Amniotic epithelial cell (primary cell): ENCODE measurements at regions not wholly inside any gene's neighbourhood (a gene's known extent, or its start where the extent isn't known, plus 50 kb on each side); places are given as distances from the start of the nearest gene placed in this dataset.
"Not testable (repeated sequence)": the region's sequence is repeated elsewhere in the genome, so short reads cannot be mapped to it uniquely, and the experiment has no call there.

Experiments used
- DNase-seq: peaks from one replicate; pipeline ENCODE4 v3.0.0-alpha.2; 2010; ENCODE audit warnings: low read depth

DNA sequence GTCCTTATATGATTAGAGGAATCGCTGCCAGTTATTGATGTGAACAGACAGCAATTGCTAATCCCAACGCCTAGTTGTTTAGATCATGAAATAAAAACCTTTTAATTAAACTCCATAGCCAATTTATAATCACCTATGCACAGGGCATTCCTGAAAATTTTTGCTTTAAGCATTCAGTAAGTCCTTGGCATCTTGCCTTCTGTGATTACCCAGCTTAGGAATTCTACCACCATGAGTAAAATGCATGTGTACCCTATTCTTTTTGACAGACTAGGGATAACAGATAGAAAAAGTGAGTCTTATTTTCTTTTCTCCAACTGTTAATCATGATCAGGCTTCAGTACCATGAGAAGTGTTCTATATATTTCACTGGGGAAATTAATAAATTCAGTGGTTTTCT is 995.3 kb upstream of the GRIA3 start:
- DNase-seq = no peak

DNA sequence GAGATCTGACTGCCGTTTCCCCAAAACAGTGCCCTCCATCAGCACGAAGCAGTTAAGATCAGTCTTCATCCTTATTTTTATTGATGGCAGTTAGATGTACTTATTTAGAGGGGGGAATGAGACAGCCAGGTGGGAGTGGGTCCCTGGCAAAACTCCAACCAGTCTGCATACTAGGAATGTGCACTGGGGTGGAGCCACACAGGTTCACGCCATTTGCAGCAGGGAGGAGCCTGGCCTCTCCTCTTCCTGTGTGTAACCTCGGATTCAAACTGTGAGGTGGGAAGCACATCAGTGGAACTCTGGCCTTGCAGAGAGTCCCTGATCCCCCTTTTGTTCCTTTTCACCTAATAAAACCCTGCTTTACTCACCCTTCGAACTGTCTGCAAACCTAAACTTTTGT is 987.7 kb upstream of the GRIA3 start:
- no peak for DNase-seq

DNA sequence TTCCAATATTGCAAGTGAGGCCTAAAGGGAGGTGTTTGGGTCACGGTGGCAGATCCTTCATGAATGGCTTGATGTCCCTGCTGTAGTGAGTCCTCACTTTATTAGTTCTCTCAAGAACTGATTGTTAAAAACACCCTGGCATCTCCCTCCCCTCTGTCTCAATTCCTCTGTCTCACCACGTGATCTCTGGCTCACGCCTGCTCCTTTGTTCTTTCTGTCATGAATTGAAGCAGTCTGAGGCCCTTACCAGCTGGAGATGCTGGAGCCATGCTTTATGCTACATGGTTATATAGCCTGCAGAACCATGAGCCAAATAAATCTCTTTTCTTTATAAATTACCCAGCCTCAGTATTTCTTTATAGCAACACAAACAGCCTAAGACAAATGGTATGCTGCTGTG is 980.7 kb upstream of the GRIA3 start:
- DNase-seq = no peak

DNA sequence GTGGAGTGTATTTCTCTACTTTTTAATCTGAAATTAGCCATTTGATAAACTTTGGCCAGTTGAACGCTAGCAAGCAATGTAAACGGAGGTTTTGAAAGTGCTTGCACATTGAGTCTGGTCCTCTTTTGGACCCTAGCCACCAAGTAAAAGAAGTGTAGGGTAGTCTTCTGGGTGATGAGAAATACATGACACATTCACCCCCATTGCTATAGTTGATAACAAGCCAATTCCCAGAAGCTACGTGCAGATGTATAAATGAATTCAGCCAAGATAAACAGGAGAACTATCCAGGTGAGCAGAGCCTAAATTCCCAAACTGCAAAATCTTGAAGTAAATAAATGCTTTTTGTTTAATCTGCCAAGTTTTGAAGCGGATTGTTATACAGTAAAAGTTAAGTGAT is 965.4 kb upstream of the GRIA3 start:
- DNase-seq = no peak

DNA sequence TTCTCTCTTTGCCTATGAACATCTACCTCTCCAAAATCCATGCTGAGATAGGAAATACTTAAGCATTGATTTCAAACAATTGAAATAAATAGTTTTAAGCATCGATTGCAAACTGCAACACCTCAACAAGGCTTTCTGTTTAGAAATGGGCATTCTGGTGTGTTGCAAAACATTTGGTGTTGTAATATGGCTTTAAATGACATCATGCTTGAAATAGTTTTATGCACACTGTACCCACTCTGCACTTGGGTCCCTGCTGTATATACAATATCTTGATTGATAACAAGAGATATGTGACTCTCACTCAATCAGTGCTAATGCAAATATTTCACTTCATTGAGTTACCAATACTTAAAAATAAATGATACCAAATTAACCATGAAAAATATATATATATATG is 964.9 kb upstream of the GRIA3 start:
- no peak for DNase-seq

DNA sequence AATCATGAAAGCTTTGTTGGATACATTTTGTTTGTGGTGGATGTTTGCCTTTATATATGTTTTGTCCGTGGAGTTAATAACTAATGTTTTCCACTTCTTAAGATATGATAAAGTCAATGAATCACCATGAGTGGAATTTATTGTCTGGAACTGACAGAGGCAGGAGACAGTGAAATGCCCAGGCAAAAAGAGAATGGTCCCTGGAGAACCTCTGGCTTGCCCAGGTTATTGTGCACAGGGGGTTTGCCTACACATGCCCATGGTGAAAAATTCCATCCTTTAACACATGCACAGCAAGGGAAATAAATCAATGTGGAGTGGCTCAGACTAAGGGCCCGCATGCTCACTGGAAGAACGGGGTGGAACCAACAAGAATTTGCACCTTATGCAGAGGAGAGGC is 964.3 kb upstream of the GRIA3 start:
- no peak for DNase-seq

DNA sequence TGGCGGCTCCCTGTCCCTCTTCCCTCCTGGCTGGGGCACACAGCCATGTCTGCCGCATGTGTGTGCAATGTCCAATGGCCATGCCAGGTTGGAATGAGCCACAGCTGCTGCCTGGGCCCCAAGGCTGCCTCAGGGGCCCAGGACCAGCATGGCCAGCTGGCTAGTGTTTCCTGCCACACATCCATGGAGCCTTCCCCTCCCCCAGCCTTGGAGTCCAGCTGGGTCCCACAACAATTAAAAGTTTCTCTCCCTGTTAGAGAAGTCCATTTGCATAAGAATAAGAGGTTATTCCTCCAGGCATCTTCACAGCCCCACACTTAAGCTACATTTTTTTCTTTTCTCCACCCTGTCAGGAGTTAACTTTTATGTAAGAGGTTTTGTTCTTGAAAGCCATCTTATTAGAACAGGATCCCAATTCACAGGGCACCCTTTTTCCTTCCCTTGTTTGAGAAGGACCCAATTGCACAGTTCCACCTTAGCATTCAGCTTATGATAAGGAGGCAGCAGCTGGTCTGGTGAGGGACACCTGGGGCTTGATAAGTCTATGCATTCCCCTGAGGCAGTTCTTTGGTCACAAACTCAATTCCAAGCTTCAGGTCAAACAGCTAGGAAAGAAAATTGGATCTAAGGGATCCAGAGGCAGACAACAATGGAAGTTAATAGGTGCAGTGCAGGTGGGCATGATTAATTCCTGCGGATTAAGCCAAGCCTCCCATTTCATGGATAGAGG is 963.3 kb upstream of the GRIA3 start:
- no peak for DNase-seq

DNA sequence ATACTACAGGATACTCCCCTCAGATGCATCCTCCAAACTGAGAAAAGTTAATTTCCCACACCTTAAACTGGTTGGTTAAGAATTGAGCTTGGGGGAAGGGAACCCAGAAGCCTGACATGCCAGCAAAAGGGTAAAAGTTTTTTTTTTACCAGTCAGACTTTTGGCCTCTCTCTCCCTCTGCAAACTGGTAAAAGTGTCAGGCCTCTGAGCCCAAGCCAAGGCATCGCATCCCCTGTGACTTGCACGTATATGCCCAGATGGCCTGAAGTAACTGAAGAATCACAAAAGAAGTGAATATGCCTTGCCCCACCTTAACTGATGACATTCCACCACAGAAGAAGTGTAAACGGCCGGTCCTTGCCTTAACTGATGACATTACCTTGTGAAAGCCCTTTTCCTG is 962.3 kb upstream of the GRIA3 start:
- not testable (repeated sequence) for DNase-seq

DNA sequence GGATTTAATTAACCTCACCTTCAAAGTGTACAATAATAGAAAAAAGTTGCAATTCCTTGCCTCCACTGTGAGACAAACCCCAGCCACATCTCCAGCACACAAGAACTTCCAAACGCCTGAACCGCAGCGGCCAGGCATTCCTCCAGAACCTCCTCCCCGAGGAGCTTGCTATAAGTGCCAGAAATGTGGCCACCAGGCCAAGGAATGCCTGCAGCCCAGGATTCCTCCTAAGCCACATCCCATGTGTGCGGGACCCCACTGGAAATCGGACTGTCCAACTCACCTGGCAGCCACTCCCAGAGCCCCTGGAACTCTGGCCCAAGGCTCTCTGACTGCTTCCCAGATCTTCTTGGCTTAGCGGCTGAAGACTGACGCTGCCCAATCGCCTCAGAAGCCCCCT is 959.9 kb upstream of the GRIA3 start:
- not testable (repeated sequence) for DNase-seq

DNA sequence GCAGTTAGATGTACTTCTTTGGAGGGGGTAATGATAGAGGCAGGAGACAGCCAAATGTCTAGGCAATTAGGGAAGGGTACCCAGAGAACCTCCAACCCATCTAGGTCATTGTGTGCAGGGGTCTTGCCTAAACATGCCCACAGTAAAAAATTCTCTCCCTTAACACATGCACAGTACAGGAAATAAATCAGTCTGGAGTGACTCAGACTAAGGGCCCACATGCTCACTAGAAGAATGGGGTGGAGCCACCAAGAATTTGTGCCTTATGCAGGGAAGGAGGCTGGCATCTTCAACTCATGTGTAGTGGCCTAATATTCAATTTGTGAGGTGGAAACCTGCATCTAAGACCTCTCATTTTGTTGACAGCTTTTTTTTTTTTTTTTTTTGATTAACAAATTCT is 945.3 kb upstream of the GRIA3 start:
- no peak for DNase-seq

DNA sequence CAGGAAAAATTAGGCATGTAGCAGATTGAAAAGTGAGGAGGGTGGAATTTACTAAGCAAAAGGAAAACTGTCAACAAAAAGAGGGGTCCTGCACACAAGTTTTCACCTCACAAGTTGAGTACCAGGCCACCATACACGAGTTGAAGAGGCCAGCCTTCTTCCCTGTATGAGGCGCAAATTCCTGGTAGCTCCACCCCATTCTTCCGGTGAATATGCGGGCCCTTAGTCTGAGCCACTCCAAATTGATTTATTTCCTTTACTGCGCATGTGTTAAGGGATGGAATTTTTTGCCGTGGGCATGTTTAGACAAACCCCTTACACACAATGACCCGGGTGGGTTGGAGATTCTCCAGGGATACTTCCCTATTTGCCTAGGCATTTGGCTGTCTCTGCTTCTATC is 942.1 kb upstream of the GRIA3 start:
- no peak for DNase-seq

DNA sequence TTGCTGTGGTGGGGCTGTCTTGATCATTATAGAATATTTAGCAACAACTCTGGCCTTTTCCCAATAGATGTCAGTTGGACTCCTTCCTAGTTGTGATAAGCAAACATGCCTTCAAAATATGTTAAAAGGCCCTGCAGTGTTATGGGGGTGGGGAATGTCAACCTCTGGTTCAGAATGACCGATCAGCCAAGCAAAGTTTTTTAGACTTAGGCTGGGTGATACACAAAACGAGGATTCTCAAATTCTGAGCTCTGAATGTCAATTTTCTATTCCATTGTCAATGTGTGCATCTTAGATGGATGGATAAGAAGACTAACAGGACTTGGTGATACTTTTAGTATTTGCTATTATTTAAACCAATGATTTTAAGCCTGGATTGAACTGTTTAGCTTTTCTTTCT is 940.0 kb upstream of the GRIA3 start:
- DNase-seq = no peak

DNA sequence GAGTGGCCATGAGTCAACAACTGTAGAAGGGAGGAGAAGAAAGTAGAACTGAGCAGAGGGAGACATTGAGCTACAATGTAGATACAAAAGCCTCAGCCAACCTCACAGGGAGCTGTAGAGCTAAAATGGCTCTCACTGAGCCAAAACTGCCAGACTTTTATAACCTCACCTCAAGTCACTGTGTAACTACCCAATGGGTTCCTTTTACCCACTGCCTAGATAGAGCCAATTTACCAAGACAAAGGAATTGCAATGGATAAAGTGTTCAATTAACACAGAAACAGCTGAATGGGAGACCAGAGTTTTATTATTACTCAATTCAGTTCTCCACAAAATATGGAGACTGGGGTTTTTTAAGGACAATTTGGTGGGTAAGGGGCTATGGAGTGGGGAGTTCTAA is 938.9 kb upstream of the GRIA3 start:
- no peak for DNase-seq

DNA sequence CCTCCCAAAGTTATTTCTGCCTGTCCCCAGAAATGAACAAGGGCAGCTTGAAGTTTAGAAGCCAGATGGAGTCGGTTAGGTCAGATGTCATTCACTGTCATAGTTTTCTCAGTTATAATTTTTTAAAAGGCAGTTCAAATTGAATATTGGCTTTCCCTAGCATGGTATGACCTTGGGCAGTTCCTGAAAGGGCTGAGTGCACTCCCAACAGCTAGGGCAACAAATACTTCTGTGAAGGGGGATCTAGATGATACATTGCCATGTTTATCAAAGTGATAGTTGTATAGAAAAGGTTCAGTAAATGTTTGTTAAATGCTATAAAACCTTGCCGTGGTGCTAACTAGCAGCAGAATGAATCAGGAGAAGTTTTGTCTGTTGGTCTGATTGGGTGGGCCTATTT is 938.1 kb upstream of the GRIA3 start:
- no peak for DNase-seq

DNA sequence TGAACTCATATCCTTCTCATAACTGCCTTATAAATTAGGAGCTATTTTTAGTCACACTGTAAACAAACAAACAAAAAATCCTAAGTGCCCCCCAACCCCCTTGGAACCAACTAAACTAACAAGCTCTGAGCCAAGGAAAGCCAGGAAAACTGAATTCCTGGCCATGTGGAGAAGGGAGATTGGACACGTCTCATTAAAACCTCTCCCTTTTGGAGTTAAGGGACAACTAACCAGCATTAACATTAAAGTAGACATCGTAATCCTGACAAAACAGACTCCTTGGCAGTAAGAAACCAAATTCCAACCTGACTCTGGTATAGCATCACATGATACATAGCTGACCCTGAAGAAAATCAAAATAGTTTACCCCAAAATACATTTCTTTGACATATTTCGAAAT is 937.1 kb upstream of the GRIA3 start:
- no peak for DNase-seq

DNA sequence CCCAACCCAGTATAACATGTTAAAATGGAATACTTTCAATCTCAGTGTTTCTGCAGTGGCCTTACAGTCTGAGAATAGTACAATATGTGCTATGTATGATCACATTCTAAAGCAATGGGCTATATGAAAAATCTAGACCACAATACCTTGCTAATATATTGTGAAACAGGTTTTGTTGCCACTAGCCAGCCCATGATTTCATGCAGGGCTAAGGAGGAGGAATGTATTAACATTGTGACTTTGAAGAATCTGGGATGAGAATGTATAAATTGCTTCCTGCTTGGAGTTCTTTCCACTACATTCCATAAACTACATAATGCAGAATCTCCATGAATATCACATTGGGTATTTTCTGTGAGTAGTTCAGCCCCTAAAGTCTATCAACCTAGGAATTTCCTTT is 935.4 kb upstream of the GRIA3 start:
- DNase-seq = no peak

DNA sequence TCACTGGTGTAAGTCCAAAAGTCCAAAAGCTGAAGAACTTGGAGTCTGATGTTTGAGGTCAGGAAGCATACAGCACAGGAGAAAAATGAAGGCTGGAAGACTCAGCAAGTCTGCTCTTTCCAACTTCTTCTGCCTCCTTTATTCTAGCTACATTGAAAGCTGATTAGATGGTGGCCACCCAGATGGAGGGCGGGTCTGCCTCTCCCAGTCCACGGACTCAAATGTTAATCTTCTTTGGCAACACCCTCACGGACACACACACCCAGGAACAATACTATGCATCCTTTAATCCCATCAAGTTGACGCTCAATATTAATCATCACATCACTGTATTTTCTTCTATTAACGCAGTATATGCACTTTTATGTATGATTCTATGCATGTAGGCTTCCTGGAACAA is 931.6 kb upstream of the GRIA3 start:
- DNase-seq = no peak

DNA sequence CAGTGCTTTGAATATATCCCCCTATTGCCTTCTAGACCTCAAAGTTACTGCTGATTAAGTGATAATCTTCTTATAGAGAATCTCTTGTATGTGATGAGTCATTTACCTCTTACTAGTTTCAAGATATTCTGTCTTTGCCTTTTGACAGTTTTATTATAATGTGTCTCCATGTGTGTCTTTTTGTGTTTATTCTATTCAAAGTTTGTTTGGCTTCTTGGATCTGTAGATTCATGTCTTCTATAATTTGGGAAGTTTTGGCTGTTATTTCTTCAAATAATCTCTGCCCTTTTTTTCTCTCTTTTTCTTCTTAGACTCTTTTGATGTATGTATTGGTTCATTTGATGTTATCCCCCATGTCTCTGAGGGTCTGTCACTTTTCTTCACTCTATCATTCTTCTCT is 915.7 kb upstream of the GRIA3 start:
- DNase-seq = no peak

DNA sequence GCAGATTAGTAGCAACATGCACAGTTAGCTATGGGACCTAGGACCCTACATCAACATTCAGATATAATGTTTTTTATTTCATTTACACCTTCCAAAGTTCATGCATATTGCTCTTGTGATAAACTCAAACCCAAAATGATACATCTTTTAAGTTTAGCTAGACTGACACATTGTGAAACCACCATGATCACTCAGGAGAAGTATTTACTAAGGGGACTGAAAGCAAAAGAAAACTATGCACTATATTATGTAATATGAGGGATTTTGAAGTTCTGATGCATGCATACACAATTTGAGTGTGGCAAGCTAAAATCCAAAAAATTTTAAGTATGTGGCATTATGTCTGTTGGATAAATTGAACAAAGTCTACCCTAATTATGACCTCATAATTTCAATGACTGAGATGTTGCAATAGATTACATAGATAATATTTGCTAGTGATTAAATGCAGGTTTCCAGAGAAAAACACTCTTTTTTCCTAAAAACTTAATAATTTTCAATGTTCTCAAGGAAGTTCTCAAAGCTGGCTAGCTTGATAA is 914.8 kb upstream of the GRIA3 start:
- DNase-seq = peak; percentile 0

DNA sequence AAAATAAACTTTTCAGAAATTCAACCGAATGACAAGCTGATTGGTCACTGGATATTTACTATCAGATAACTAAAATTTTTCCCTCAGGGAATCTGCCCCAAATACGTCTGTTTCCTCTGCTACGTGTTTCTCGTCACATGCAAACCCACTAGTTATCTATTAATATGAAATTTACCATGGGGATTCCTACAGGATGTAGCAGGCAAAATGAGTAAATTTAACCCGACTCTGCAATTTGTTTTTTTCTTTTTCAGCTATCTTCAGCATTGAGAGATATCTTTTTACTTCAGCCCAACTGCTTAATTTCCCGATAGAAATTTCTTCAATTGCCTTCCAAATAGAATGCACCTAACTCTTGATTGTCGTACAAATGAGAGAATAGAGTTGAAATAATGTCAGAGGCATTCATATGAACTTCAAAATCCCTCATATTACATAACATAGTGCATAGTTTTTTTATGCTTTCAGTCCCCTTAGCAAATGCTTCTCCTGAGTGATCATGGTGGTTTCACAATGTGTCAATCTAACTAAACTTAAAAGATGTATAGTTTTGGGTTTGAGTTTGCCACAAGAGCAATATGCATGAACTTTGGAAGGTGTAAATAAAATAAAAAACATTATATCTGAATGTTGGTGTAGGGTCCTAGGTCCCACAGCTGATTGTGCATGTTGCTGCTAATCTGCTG is 913.1 kb upstream of the GRIA3 start:
- DNase-seq = no peak

DNA sequence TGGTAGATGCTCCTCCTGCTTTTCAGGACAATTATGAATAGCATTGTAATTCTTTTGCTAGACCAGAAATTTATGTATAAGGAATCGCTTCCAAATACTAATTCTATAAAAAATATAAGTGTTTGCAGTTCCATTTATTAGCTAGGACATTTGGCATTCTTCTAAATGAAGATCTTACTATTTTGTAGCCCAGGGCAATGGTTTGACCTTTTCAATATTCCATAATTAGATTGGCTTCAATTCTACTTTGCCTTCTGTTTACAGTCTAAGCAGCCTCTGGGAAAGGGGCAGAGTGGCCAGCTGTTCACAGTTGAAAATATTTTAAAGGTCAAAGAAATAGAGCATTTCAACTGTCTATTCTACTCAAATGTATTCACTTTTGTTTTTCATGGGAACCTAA is 912.1 kb upstream of the GRIA3 start:
- DNase-seq = no peak

DNA sequence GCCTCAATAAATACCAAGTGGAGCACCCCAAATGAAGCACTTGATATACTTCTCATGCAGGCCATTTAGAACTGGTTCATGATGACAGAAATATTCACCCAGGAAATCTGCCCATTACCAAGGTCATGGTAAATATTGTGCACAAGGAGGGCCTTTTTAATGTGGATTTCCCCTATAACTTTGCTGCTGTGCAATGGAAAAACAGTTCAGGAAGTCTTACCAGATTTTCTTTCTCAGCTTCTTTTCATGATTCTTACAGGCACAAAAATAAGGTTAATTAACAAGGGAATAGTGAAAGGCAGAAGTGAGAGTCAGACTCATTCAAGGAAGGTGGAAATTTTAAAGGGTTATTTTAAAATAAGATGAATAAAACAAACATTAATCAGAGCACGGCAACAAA is 904.3 kb upstream of the GRIA3 start:
- DNase-seq = no peak

DNA sequence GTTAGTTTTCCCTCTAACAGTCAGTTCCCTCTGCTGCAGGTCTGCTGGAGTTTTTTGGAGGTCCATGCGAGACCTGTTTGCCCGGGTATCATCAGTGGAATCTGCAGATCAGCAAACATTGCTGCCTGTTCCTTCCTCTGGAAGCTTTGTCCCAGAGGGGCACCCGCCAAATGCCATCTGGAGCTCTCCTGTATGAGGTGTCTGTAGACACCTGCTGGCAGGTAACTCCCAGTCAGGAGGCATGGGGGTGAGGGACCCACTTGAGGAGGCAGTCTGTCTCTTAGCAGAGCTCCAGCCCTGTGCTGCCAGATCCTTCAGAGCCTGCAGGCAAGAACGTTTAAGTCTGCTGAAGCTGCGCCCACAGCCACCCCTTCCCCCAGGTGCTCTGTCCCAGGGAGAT is 884.3 kb upstream of the GRIA3 start:
- not testable (repeated sequence) for DNase-seq

DNA sequence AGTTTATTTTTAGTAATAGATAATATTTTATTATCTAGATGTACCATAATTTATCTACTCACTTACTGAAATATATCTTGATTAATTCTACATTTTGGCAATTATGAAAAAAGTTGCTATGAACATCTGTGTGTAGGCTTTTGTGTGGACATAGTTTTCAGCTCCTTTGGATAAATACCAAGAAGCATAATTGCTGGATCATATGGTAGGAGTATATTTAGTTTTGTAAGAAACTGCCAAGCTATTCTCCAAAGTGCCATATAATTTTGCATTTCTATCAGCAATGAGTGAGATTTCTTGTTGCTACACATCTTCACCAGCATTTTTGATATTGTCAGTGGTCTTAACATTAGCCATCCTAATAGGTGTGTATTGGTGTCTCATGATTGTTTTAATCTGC is 882.6 kb upstream of the GRIA3 start:
- DNase-seq = no peak
